GM18861 (cell line): ENCODE measurements at regions not wholly inside any gene's neighbourhood (a gene's known extent, or its start where the extent isn't known, plus 50 kb on each side); places are given as distances from the start of the nearest gene placed in this dataset.
"Not testable (repeated sequence)": the region's sequence is repeated elsewhere in the genome, so short reads cannot be mapped to it uniquely, and the experiment has no call there.

Experiments used
- ATAC-seq: cut with Tn5 transposase; IDR thresholded peaks from one replicate; pipeline ENCODE4 v1.9.1; 2021; ENCODE audit not compliant: unreplicated experiment

- no peak for ATAC-seq
Measured at GRCh38 chr1:29599071-29599470, 362.7 kb downstream of the PTPRU start.

DNA sequence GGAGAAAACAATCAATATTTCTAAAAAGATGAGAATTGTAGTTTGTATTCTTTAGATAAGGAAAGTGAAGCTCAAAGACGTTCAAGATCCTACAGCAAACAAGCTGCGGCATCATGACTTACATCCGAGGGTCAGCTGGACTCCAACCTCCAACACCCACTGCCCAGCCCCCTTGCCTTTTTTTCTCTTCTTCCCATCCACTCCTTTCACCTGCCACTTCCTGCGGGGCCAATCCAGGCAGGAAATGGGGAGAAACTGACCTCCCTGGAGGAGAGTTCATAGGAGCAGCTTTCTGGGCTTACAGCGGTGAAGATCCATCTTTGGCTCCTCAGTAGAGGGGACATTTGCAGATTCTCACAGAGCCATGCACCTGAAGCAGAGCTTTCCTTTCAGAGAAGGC lies 361.5 kb downstream of the PTPRU start:
- ATAC-seq: no peak

GRCh38 chr1:29593601-29594382 lies 357.5 kb downstream of the PTPRU start:
- no peak for ATAC-seq

DNA sequence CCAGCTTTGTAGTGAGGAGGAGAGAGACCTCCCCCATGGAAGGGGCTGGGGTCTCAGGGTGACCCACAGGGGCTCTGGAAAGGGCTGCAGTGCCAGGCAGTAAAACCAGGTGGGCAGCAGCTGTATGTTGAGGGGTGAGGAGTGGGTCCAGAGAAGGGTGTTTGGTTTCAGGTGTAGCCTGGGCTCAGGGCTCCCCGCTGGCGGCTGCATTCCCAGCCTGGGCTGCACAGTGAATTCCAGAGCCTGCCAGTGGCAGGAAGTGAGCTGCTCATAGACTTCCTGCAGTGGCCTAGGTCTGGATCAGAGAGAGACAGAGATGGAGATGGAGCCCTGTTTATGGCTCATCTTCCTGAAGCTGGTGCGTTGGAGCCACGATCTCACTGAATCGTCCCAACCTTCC lies 356.4 kb downstream of the PTPRU start:
- ATAC-seq: no peak

GRCh38 chr1:29592261-29592615 lies 355.9 kb downstream of the PTPRU start:
- no peak for ATAC-seq

- ATAC-seq: no peak
Measured at GRCh38 chr1:29591601-29592260, 355.4 kb downstream of the PTPRU start.

- ATAC-seq: no peak
Measured at GRCh38 chr1:29590583-29591565, 354.6 kb downstream of the PTPRU start.

DNA sequence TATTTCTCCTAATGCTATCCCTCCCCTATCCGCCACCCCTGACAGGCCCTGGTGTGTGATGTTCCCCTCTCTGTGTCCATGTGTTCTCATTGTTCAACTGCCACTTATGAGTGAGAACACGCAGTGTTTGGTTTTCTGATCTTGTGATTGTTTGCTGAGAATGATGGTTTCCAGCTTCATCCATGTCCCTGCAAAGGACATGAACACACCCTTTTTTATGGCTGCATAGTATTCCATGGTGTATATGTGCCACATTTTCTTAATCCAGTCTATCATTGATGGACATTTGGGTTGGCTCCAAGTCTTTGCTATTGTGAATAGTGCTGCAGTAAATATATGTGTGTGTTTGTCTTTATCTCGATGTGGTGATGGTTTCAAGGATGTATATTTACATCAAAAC lies 353.4 kb downstream of the PTPRU start:
- ATAC-seq: not testable (repeated sequence)

- no peak for ATAC-seq
Measured at GRCh38 chr1:29586991-29587745, 350.8 kb downstream of the PTPRU start.

GRCh38 chr1:29586215-29586614 lies 349.9 kb downstream of the PTPRU start:
- no peak for ATAC-seq

GRCh38 chr1:29585656-29586055 lies 349.3 kb downstream of the PTPRU start:
- no peak for ATAC-seq

DNA sequence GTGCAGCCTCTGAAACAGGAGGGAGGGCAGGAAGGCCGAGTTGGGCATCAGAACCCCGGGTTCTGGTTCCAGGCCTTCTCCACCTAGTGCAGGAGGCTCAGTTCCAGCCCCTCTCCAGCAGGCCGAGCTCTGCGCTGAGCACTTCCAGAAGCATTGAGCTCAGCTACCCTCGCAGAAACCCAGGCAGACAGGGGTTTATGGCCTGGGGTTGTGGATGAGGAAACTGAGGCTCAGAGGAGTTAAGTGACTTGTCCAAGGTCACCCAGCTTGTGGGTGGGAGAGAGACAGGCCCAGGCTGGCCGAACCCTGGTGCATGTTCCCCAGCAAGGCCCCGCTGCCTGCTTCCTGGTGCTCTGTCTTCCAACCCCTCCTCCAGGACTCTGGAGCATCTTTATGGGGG lies 348.9 kb downstream of the PTPRU start:
- ATAC-seq: no peak

DNA sequence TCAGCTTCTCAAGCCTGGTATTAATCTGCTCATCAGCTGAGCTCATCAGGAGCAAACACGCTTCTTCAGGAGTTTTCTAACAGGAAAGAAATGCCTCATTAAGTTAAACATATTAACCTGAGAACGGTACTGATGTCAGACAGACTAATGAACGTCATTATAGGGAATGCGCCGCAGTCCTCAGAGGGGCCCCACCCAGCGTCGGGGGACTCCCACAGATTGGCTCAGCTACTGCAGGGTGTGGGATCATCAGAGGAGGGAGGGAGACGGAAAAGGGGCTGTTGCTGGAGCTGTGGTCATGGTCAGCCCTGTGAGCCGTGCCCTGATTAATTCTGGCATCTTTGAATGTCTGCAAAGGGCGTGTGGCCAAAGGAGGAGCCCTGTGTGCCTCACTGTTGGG lies 348.5 kb downstream of the PTPRU start:
- no peak for ATAC-seq

DNA sequence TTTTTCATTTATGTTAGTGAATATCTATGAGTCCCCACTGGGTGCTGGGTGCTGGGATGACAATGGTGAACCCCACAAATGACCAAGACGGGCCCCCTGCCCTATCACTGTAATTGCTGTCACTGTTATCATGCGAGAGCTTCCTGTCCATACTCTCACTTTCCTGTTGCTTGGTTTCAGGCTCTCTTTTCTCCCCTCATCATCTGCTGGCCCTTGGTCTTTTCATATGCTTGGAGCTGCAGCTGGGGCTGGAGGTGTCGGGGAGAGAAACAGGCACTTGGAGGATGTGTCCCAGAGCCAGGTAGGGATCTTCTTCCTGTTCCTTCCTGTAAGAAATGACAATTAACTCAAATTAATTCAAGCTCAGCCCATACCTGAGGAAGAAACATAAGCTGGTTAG lies 348.0 kb downstream of the PTPRU start:
- no peak for ATAC-seq

- ATAC-seq: no peak
Measured at GRCh38 chr1:29583727-29584126, 347.4 kb downstream of the PTPRU start.

GRCh38 chr1:29581256-29581655 lies 344.9 kb downstream of the PTPRU start:
- ATAC-seq: no peak

DNA sequence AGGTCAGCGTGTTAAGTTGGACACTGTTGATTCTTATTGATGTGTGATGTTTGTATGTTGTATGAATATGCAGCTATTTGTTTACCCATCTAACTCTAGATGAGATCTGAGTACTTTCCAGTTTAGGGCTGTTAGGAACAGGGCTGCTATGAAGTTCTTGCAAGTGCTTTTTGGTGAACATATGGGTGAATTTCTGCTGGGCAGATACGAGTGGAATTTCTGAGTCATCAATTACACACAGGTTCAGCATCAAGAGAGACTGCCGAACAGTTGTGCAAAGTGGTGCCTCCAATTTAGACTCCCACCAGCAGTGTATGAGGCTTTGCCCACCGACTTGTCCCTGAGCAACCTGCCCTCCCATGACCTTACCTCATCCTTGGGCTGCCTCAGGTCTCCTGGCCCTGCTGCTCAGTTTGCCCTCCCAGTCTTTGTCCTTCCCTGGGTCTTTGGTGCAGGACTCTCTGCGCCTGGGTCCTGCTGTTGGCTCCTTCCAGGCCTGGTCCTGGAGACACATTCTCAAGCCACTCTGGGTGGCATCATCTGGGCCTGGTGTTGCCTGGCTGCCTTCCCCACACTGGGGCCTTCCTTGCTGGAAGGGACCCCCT lies 343.6 kb downstream of the PTPRU start:
- no peak for ATAC-seq

DNA sequence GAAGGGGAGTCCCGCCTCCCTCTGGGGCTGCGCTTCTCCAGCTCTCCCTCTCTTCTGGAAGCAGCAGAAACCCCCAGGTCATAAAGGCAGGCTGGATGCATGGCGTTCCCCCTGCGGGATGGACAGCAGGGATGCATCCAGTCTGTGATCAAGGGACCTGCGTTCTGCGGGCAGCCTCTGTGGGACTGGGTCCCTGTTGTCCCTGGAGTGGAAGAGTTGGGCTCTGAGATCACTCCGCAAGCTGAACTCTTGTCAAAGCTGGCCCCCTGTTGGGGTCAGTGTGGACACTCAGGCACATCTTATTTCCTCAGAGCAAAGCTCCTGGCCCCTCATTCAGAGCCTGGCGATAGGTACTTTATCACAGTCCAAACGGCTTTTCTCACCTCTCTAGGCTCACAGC lies 341.2 kb downstream of the PTPRU start:
- ATAC-seq: no peak

DNA sequence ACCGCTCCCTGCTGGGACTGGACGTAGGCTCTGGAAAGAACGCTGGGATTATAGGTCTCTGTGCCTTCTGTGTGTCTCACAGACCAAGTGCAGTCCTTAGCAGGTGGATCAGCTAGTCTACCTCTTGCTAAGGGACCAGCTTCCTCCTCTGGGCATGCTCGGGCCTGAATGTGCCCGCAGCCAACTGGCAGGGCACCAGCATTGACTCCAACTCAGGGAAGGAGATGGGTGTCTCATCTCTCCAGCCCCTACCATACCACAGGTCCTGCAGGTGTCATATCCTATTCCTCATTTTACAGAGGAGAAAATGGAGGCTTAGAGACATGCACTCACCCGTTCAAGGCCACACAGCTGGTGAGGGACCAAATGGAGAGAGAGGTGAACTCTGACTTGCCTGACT lies 340.2 kb downstream of the PTPRU start:
- no peak for ATAC-seq

- no peak for ATAC-seq
Measured at GRCh38 chr1:29575826-29576225, 339.5 kb downstream of the PTPRU start.
